WTC11 (cell line): ENCODE measurements at regions not wholly inside any gene's neighbourhood (a gene's known extent, or its start where the extent isn't known, plus 50 kb on each side); places are given as distances from the start of the nearest gene placed in this dataset.

Experiments used
- CREB1 ChIP-seq: sonication (generic); formaldehyde crosslinking; IDR thresholded peaks from 2 replicates; pipeline ENCODE4 v1.8.0; 2023; ENCODE audit warnings: mild to moderate bottlenecking, missing genetic modification reagents
- CTCF ChIP-seq: fragments of 200-600 bp; IDR thresholded peaks from 2 replicates; pipeline ENCODE4 v1.8.0; 2022; ENCODE audit warnings: antibody characterized with exemption
- FOXP1 ChIP-seq: sonication (generic); formaldehyde crosslinking; IDR thresholded peaks from 2 replicates; pipeline ENCODE4 v1.8.0; 2022; ENCODE audit warnings: missing genetic modification reagents, mild to moderate bottlenecking, moderate library complexity, borderline replicate concordance
- TCF7 ChIP-seq: sonication (generic); formaldehyde crosslinking; IDR thresholded peaks from 2 replicates; pipeline ENCODE4 v1.8.0; 2022; ENCODE audit warnings: mild to moderate bottlenecking, low read depth, missing genetic modification reagents, moderate library complexity
- ZNF121 ChIP-seq: sonication (generic); formaldehyde crosslinking; IDR thresholded peaks from 2 replicates; pipeline ENCODE4 v1.8.0; 2023; ENCODE audit warnings: missing genetic modification reagents
- ZNF317 ChIP-seq: sonication (generic); formaldehyde crosslinking; IDR thresholded peaks from 2 replicates; pipeline ENCODE4 v1.8.1; 2023; ENCODE audit warnings: low read depth, mild to moderate bottlenecking, moderate library complexity, missing genetic modification reagents, borderline replicate concordance
- TF ChIP-seq, protein P1 (sequence below): sonication (generic); formaldehyde crosslinking; IDR thresholded peaks from 2 replicates; pipeline ENCODE4 v1.8.1; 2023; ENCODE audit warnings: mild to moderate bottlenecking, missing genetic modification reagents, moderate library complexity

- TF ChIP-seq CTCF: no peak
- TF ChIP-seq, protein P1, sequence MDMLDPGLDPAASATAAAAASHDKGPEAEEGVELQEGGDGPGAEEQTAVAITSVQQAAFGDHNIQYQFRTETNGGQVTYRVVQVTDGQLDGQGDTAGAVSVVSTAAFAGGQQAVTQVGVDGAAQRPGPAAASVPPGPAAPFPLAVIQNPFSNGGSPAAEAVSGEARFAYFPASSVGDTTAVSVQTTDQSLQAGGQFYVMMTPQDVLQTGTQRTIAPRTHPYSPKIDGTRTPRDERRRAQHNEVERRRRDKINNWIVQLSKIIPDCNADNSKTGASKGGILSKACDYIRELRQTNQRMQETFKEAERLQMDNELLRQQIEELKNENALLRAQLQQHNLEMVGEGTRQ (CRISPR knock-in tag): no peak
- TF ChIP-seq CREB1 (CRISPR knock-in tag): no peak
- TF ChIP-seq TCF7 (CRISPR knock-in tag): no peak
- TF ChIP-seq FOXP1 (CRISPR knock-in tag): no peak
- TF ChIP-seq ZNF317 (CRISPR knock-in tag): no peak
- no peak for TF ChIP-seq ZNF121
Measured at GRCh38 chr7:155371331-155371883, 73.7 kb downstream of the INSIG1 start.
